H1 (cell line): ENCODE measurements at regions not wholly inside any gene's neighbourhood (a gene's known extent, or its start where the extent isn't known, plus 50 kb on each side); places are given as distances from the start of the nearest gene placed in this dataset.

Source experiments
- CTCF ChIA-PET: fragments of 300-600 bp; sonication (Branson Sonifier 250); formaldehyde crosslinking; loops from one replicate; lab custom pipeline; 2021; ENCODE audit not compliant: partially characterized antibody; lab: Charles Lee
- POLR2A ChIA-PET: fragments of 300-600 bp; sonication (Branson Sonifier 250); formaldehyde crosslinking; loops from one replicate; lab custom pipeline; 2021; ENCODE audit warnings: inconsistent platforms; ENCODE audit not compliant: partially characterized antibody; lab: Charles Lee
- DNase-seq, 2 experiments: peaks; one replicate each; pipeline versions ENCODE4 v3.0.0 to v3.0.0-alpha.2; 2010 to 2022; ENCODE audit warnings: low spot score in 2 of 2, low read depth in 1 of 2, mixed read lengths in 1 of 2
- FAIRE-seq: peaks from 2 replicates; lab custom pipeline; 2011; peaks lifted over from hg19 to GRCh38; lab: Jason Lieb, UNC
- H2AFZ ChIP-seq: 2 replicates; pipeline ENCODE4 v1.8.1; 2012; ENCODE audit warnings: low read length, inconsistent platforms
- H2AK5ac ChIP-seq: 2 replicates; pipeline ENCODE4 v1.6.1; 2013; ENCODE audit warnings: low read depth, low read length
- H2BK120ac ChIP-seq: replicated peaks from 2 replicates; pipeline ENCODE3; 2013; ENCODE audit warnings: low read depth, low read length, inconsistent platforms
- H2BK12ac ChIP-seq: 2 replicates; pipeline ENCODE4 v1.6.1; 2013; ENCODE audit warnings: low read depth, low read length
- H2BK15ac ChIP-seq: 2 replicates; pipeline ENCODE4 v1.6.1; 2013; ENCODE audit warnings: low read length
- H2BK20ac ChIP-seq: 2 replicates; pipeline ENCODE4 v1.6.1; 2013; ENCODE audit warnings: low read length
- H2BK5ac ChIP-seq: 2 replicates; pipeline ENCODE4 v1.6.1; 2013; ENCODE audit warnings: low read depth, low read length
- H3K14ac ChIP-seq: 2 replicates; pipeline ENCODE4 v1.6.1; 2013; ENCODE audit warnings: inconsistent platforms; ENCODE audit not compliant: insufficient read length
- H3K18ac ChIP-seq: 2 replicates; pipeline ENCODE4 v1.6.1; 2013; ENCODE audit warnings: low read length; ENCODE audit errors: extremely low read depth
- H3K23ac ChIP-seq: 2 replicates; pipeline ENCODE4 v1.6.1; 2013; ENCODE audit warnings: inconsistent platforms; ENCODE audit not compliant: insufficient read length
- H3K23me2 ChIP-seq: 2 replicates; pipeline ENCODE4 v1.6.1; 2013; ENCODE audit warnings: low read depth, low read length
- H3K27ac ChIP-seq: 2 replicates; pipeline ENCODE4 v1.6.1; 2011; ENCODE audit warnings: low read depth, low read length, inconsistent platforms
- H3K27me3 ChIP-seq, 4 experiments: replicated peaks in 1 of 4; 1 replicate in 1 of 4; 2 replicates in 3 of 4; pipeline versions ENCODE4 v1.6.1 to v1.8.1; 2011 to 2013; ENCODE audit warnings: low read length in 3 of 4, mild to moderate bottlenecking in 3 of 4, inconsistent platforms in 2 of 4, mixed read lengths in 2 of 4, moderate library complexity in 1 of 4; ENCODE audit not compliant: control insufficient read depth in 3 of 4, insufficient read depth in 3 of 4; ENCODE audit errors: extremely low read depth in 1 of 4
- H3K36me3 ChIP-seq, 4 experiments: 2 replicates each; pipeline versions ENCODE4 v1.6.1 to v1.8.1; 2011 to 2013; ENCODE audit warnings: mild to moderate bottlenecking in 4 of 4, low read length in 3 of 4, moderate library complexity in 2 of 4, control low read depth in 1 of 4, inconsistent platforms in 1 of 4; ENCODE audit not compliant: insufficient read depth in 4 of 4, control insufficient read depth in 2 of 4
- H3K4ac ChIP-seq: replicated peaks from 2 replicates; pipeline ENCODE3; 2013; ENCODE audit warnings: low read length, low read depth, mixed read lengths, inconsistent platforms; ENCODE audit not compliant: insufficient read length
- H3K4me1 ChIP-seq, 4 experiments: replicated peaks in 1 of 4; 1 replicate in 1 of 4; 2 replicates in 3 of 4; pipeline versions ENCODE4 v1.6.1 to v1.8.1; 2011 to 2013; ENCODE audit warnings: low read length in 3 of 4, inconsistent platforms in 2 of 4, mixed read lengths in 1 of 4; ENCODE audit not compliant: insufficient read depth in 4 of 4, control insufficient read depth in 3 of 4
- H3K4me2 ChIP-seq, 2 experiments: 2 replicates each; pipeline versions ENCODE4 v1.6.1 to v1.8.1; 2011 to 2013; ENCODE audit warnings: low read depth in 2 of 2, low read length in 2 of 2, control low read depth in 1 of 2, inconsistent platforms in 1 of 2, mild to moderate bottlenecking in 1 of 2; ENCODE audit not compliant: insufficient read depth in 1 of 2
- H3K4me3 ChIP-seq, 4 experiments: fragments of 200-600, 300-600 bp in 1 of 4; sonication (generic), shearing (Covaris generic), sonication (Bioruptor Twin) in 1 of 4; 2 replicates each; pipeline versions ENCODE4 v1.5.1 to v1.8.1; 2011 to 2016; ENCODE audit warnings: low read length in 4 of 4, low read depth in 3 of 4, control low read depth in 2 of 4, inconsistent platforms in 2 of 4, mild to moderate bottlenecking in 2 of 4, mixed read lengths in 1 of 4, moderate library complexity in 1 of 4; ENCODE audit not compliant: insufficient read depth in 2 of 4; ENCODE audit errors: extremely low read depth in 1 of 4
- H3K56ac ChIP-seq: replicated peaks from 2 replicates; pipeline ENCODE3; 2013; ENCODE audit warnings: low read depth, mild to moderate bottlenecking, mixed read lengths, low read length, inconsistent platforms; ENCODE audit not compliant: insufficient read length
- H3K79me1 ChIP-seq: 2 replicates; pipeline ENCODE4 v1.6.1; 2013; ENCODE audit warnings: low read depth, low read length, control low read depth
- H3K79me2 ChIP-seq, 2 experiments: 2 replicates each; pipeline versions ENCODE4 v1.6.1 to v1.8.1; 2012 to 2013; ENCODE audit warnings: low read length in 2 of 2, mild to moderate bottlenecking in 2 of 2, inconsistent platforms in 1 of 2; ENCODE audit not compliant: insufficient read depth in 2 of 2, control insufficient read depth in 1 of 2
- H3K9ac ChIP-seq, 4 experiments: replicated peaks in 1 of 4; 1 replicate in 1 of 4; 2 replicates in 3 of 4; pipeline versions ENCODE4 v1.6.1 to v1.8.1; 2011 to 2013; ENCODE audit warnings: low read depth in 3 of 4, low read length in 3 of 4, control low read depth in 2 of 4, mild to moderate bottlenecking in 2 of 4, moderate library complexity in 2 of 4, inconsistent platforms in 1 of 4; ENCODE audit errors: extremely low read depth in 1 of 4
- H3K9me3 ChIP-seq, 2 experiments: 2 replicates each; pipeline versions ENCODE4 v1.6.1 to v1.8.1; 2012 to 2013; ENCODE audit warnings: mild to moderate bottlenecking in 2 of 2, moderate library complexity in 2 of 2, control low read depth in 1 of 2, inconsistent platforms in 1 of 2, low read depth in 1 of 2, low read length in 1 of 2, mixed read lengths in 1 of 2; ENCODE audit not compliant: insufficient read depth in 2 of 2
- H4K20me1 ChIP-seq, 2 experiments: replicated peaks in 1 of 2; 2 replicates each; pipeline versions ENCODE3 to v1.8.1; 2011 to 2013; ENCODE audit warnings: inconsistent platforms in 2 of 2, low read length in 2 of 2, mild to moderate bottlenecking in 1 of 2; ENCODE audit not compliant: insufficient read depth in 2 of 2, control insufficient read depth in 1 of 2
- H4K5ac ChIP-seq: 2 replicates; pipeline ENCODE4 v1.6.1; 2013; ENCODE audit warnings: low read length, low read depth, mixed read lengths, inconsistent platforms; ENCODE audit not compliant: insufficient read length
- H4K8ac ChIP-seq: 2 replicates; pipeline ENCODE4 v1.8.0; 2013; ENCODE audit warnings: mild to moderate bottlenecking, moderate library complexity, low read length, inconsistent platforms; ENCODE audit not compliant: insufficient read depth; ENCODE audit errors: extremely low read depth
- H4K91ac ChIP-seq: replicated peaks from 2 replicates; pipeline ENCODE3; 2013; ENCODE audit warnings: low read length, mixed read lengths, inconsistent platforms; ENCODE audit not compliant: insufficient read length
- BRCA1 ChIP-seq: IDR thresholded peaks from 2 replicates; pipeline ENCODE4 v1.6.1; 2012; ENCODE audit warnings: low read depth, low read length, improper control_type of control experiment
- CBX8 ChIP-seq: fragments of 300-800, 300-1000 bp; sonication (generic); IDR thresholded peaks from 2 replicates; pipeline ENCODE4 v1.7.1; 2016; ENCODE audit warnings: low read depth, low read length, borderline replicate concordance
- HDAC2 ChIP-seq, 2 experiments: fragments of 300-600 bp in 1 of 2; sonication (generic) in 1 of 2; IDR thresholded peaks; 2 replicates each; pipeline ENCODE4 v1.6.1; 2011 to 2012; ENCODE audit warnings: low read depth in 2 of 2, low read length in 2 of 2, mild to moderate bottlenecking in 2 of 2, moderate library complexity in 2 of 2, borderline replicate concordance in 1 of 2, inconsistent platforms in 1 of 2
- KDM1A ChIP-seq: fragments of 200-600, 300-600 bp; sonication (generic); IDR thresholded peaks from 2 replicates; pipeline ENCODE4 v1.7.1; 2016; ENCODE audit warnings: mild to moderate bottlenecking, low read length, borderline replicate concordance
- POLR2AphosphoS5 ChIP-seq: IDR thresholded peaks from 2 replicates; pipeline ENCODE4 v1.6.1; 2011; ENCODE audit warnings: low read depth, low read length
- RBBP5 ChIP-seq: IDR thresholded peaks from 2 replicates; pipeline ENCODE4 v1.7.1; 2012; ENCODE audit warnings: low read depth, mild to moderate bottlenecking, inconsistent platforms, low read length, moderate library complexity, borderline replicate concordance
- SIRT6 ChIP-seq: IDR thresholded peaks from one replicate; pipeline ENCODE4 v1.7.1; 2012; ENCODE audit warnings: low read length, inconsistent platforms
- SRF ChIP-seq: IDR thresholded peaks from 2 replicates; pipeline ENCODE4 v1.6.1; 2011; ENCODE audit warnings: mild to moderate bottlenecking, low read depth, low read length, moderate library complexity
- SUZ12 ChIP-seq: fragments of 200-600 bp; sonication (generic); IDR thresholded peaks from 2 replicates; pipeline ENCODE4 v1.6.1; 2012; ENCODE audit warnings: mild to moderate bottlenecking, inconsistent platforms, low read length, moderate library complexity, mixed read lengths
- TF ChIP-seq, protein P1 (sequence below): IDR thresholded peaks from 2 replicates; pipeline ENCODE4 v1.6.1; 2011; ENCODE audit warnings: low read depth, mild to moderate bottlenecking, low read length; ENCODE audit not compliant: insufficient read depth
- TF ChIP-seq, protein P2 (sequence below): IDR thresholded peaks from 2 replicates; pipeline ENCODE4 v1.6.1; 2012; ENCODE audit warnings: inconsistent platforms
- TF ChIP-seq, protein P3 (sequence below), 3 experiments: IDR thresholded peaks; 1 replicate in 2 of 3; 2 replicates in 1 of 3; pipeline versions ENCODE4 v1.5.1 to v1.6.1; 2011; ENCODE audit warnings: low read length in 3 of 3, mild to moderate bottlenecking in 3 of 3, inconsistent platforms in 2 of 3, low read depth in 1 of 3, moderate library complexity in 1 of 3; ENCODE audit not compliant: insufficient read depth in 1 of 3; ENCODE audit errors: control extremely low read depth in 1 of 3

DNA sequence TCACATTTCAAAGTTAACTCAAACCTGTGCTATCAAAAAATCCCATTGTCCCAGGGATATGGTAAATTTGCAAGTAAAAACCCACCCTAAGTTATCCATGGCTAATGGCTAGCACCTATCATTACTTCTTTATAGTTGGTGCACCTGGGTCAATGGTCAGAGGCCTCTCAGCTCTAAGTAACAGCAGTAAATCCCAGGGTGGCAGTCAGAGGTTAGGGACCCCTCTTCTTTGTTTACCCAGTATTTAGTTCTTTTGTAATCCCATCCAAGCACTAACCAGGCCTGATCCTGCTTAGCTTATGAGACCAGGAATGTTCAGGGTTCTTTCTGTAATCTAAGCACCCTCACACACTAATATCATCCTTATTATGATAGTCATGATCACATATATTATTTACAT lies 52.1 kb upstream of the WWC1 start:
- H3K27me3 ChIP-seq: peaks cover 0 to 10% (median 7%) of the 10 kb centered on the region in 4 experiments; a peak in 5 of 7 replicates
- H3K4me1 ChIP-seq: peaks cover 0 to 3% (median 0%) of the 10 kb centered on the region in 4 experiments; a peak in 1 of 7 replicates
- DNase-seq (no peak), FAIRE-seq (no peak)
- H4K5ac ChIP-seq: no peak overlapping the region
- H2BK15ac ChIP-seq: no peak overlapping the region
- H3K79me2 ChIP-seq: no peaks in the 10 kb centered on the region
- CTCF ChIA-PET: interaction anchor here (1.3 kb wide), 1 partner anchor 10 kb away, joined by 4 read pairs; no protein-coding TSS in a partner anchor
- POLR2A ChIA-PET: no interaction called here
- H3K56ac ChIP-seq: no peak overlapping the region
- H4K91ac ChIP-seq: no peak overlapping the region
- no peak overlapping the region for H2AFZ ChIP-seq
- H2BK5ac ChIP-seq: no peak overlapping the region
- no peak overlapping the region for H3K4me2 ChIP-seq
- no peak overlapping the region for H3K23ac ChIP-seq
- no peak overlapping the region for H2BK120ac ChIP-seq
- H3K79me1 ChIP-seq: no peaks in the 10 kb centered on the region
- H3K9me3 ChIP-seq: no peaks in the 10 kb centered on the region
- H3K4ac ChIP-seq: no peak overlapping the region
- no peak overlapping the region for H4K8ac ChIP-seq
- H2AK5ac ChIP-seq: no peak overlapping the region
- H3K4me3 ChIP-seq: no peak overlapping the region
- no peak overlapping the region for H3K18ac ChIP-seq
- no peak overlapping the region for H3K14ac ChIP-seq
- no peaks in the 10 kb centered on the region for H3K36me3 ChIP-seq
- no peaks in the 10 kb centered on the region for H3K23me2 ChIP-seq
- H3K27ac ChIP-seq: no peak overlapping the region
- H2BK20ac ChIP-seq: no peak overlapping the region
- H3K9ac ChIP-seq: no peak overlapping the region
- H4K20me1 ChIP-seq: no peaks in the 10 kb centered on the region
- H2BK12ac ChIP-seq: no peak overlapping the region
- TF ChIP-seq SRF: no peak
- TF ChIP-seq, protein P1, sequence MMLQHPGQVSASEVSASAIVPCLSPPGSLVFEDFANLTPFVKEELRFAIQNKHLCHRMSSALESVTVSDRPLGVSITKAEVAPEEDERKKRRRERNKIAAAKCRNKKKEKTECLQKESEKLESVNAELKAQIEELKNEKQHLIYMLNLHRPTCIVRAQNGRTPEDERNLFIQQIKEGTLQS: no peak
- no peak for TF ChIP-seq CBX8
- TF ChIP-seq, protein P2, sequence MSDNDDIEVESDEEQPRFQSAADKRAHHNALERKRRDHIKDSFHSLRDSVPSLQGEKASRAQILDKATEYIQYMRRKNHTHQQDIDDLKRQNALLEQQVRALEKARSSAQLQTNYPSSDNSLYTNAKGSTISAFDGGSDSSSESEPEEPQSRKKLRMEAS: no peak
- no peak for TF ChIP-seq SIRT6
- TF ChIP-seq, protein P3, sequence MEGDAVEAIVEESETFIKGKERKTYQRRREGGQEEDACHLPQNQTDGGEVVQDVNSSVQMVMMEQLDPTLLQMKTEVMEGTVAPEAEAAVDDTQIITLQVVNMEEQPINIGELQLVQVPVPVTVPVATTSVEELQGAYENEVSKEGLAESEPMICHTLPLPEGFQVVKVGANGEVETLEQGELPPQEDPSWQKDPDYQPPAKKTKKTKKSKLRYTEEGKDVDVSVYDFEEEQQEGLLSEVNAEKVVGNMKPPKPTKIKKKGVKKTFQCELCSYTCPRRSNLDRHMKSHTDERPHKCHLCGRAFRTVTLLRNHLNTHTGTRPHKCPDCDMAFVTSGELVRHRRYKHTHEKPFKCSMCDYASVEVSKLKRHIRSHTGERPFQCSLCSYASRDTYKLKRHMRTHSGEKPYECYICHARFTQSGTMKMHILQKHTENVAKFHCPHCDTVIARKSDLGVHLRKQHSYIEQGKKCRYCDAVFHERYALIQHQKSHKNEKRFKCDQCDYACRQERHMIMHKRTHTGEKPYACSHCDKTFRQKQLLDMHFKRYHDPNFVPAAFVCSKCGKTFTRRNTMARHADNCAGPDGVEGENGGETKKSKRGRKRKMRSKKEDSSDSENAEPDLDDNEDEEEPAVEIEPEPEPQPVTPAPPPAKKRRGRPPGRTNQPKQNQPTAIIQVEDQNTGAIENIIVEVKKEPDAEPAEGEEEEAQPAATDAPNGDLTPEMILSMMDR (IDR thresholded peaks at IDR 0.05; ENCODE audit: control extremely low read depth in 1 of 3, insufficient read depth in 1 of 3, low read depth in 1 of 3, low read length in 3 of 3): no peak
- TF ChIP-seq KDM1A: no peak
- TF ChIP-seq BRCA1: no peak
- no peak for TF ChIP-seq RBBP5
- TF ChIP-seq POLR2AphosphoS5: peak; percentile 81
- no peak for TF ChIP-seq SUZ12
- 0 out of 4 replicates have a peak, but pooled peaks of 1 of the 2 experiments have one; percentile 39 for TF ChIP-seq HDAC2 (IDR thresholded peaks at IDR 0.05; ENCODE audit: borderline replicate concordance in 1 of 2, low read depth in 2 of 2, low read length in 2 of 2)
